ENCODE measurements at regions not wholly inside any gene's neighbourhood (a gene's known extent, or its start where the extent isn't known, plus 50 kb on each side); places are given as distances from the start of the nearest gene placed in this dataset.
"Not testable (repeated sequence)": the region's sequence is repeated elsewhere in the genome, so short reads cannot be mapped to it uniquely, and the experiment has no call there.

DNA sequence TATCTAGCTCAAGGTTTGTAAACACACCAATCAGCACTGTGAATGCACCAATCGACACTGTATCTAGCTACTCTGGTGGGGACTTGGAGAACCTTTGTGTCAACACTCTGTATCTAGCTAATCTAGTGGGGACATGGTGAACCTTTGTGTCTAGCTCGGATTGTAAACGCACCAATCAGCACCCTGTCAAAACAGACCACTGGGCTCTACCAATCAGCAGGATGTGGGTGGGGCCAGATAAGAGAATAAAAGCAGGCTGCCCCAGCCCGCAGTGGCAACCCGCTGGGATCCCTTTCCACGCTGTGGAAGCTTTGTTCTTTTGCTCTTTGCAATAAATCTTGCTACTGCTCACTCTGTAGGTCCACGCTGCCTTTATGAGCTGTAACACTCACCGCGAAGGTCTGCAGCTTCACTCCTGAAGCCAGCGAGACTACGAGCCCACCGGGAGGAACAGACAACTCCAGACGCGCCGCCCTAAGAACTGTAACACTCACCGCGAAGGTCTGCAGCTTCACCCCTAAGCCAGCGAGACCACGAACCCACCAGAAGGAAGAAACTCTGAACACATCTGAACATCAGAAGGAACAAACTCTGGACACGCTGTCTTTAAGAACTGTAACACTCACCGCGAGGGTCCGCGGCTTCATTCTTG is 128.5 kb downstream of the MRPL14 start (continued):
- TF ChIP-seq TEAD1 (CRISPR knock-in tag; IDR thresholded peaks at IDR 0.05) (peak in 1 of 2 experiments; percentile 14; a peak in 1 of 4 replicates), RBFOX2 (IDR thresholded peaks at IDR 0.05; ENCODE audit: low read depth, low read length) (peak; percentile 76), NFYB (IDR thresholded peaks at IDR 0.05; ENCODE audit: extremely low read depth, insufficient read length) (peak; percentile 68), POLR2B (IDR thresholded peaks at IDR 0.05; ENCODE audit: low read depth, partially characterized antibody) (peak; percentile 63), FOXK2 (conservative IDR thresholded peaks at IDR 0.05 in 1 of 2, IDR thresholded peaks at IDR 0.05 in 1 of 2; ENCODE audit: low read depth in 2 of 2) (0 out of 4 replicates have a peak, but pooled peaks of 1 of the 2 experiments have one; percentile 18), MBD2 (IDR thresholded peaks at IDR 0.05; ENCODE audit: borderline replicate concordance, low read depth) (0 out of 2 replicates have a peak, but pooled peaks have one; percentile 24)
- TF ChIP-seq, protein P1, sequence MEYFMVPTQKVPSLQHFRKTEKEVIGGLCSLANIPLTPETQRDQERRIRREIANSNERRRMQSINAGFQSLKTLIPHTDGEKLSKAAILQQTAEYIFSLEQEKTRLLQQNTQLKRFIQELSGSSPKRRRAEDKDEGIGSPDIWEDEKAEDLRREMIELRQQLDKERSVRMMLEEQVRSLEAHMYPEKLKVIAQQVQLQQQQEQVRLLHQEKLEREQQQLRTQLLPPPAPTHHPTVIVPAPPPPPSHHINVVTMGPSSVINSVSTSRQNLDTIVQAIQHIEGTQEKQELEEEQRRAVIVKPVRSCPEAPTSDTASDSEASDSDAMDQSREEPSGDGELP (CRISPR knock-in tag; IDR thresholded peaks at IDR 0.05; ENCODE audit: borderline replicate concordance): peak; percentile 39; the same call in 1 of the 2 replicates

DNA sequence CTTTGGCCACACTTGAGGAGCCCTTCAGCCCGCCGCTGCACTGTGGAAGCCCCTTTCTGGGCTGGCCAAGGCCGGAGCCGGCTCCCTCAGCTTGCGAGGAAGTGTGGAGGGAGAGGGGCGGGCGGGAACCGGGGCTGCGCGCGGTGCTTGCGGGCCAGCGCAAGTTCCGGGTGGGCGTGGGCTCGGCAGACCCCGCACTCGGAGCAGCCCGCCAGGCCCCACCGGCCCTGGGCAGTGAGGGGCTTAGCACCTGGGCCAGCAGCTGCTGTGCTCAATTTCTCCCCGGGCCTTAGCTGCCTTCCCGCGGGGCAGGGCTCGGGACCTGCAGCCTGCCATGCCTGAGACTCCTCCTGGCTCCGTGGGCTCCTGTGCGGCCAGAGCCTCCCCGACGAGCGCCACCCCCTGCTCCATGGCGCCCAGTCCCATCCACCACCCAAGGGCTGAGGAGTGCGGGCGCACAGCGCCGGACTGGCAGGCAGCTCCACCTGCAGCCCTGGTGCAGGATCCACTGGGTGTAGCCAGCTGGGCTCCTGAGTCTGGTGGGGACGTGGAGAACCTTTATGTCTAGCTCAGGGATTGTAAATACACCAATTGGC is 129.2 kb downstream of the MRPL14 start:
- ChIA-PET POLR2A (interaction anchor here (1.2 kb wide), 1 partner anchor 223 kb away, joined by 5 read pairs; no protein-coding TSS in a partner anchor), CTCF (ENCODE audit: low intra/inter-chr PET ratio) (interaction anchor here (0.5 kb wide), 1 partner anchor 76 kb away, joined by 3 read pairs; no protein-coding TSS in a partner anchor)
- BruUV-seq (replicated peaks); intact Hi-C loops (cut with micrococcal nuclease); H3K9me3 ChIP-seq (replicated peaks; ENCODE audit: control insufficient read depth, insufficient read depth, low read depth, low read length); H3K4me3 ChIP-seq; H3K9ac ChIP-seq (ENCODE audit: insufficient read depth in 1 of 2, low read depth in 2 of 2, low read length in 2 of 2); FAIRE-seq; H3K4me2 ChIP-seq (ENCODE audit: insufficient read depth, low read length); H3K36me3 ChIP-seq (ENCODE audit: control insufficient read depth, insufficient read depth, low read length); DNase-seq (ENCODE audit: extremely low read depth in 1 of 4, low spot score in 3 of 4); H3K9me1 ChIP-seq (ENCODE audit: control insufficient read depth, insufficient read depth, low read length); ATAC-seq; H3K79me2 ChIP-seq (ENCODE audit: control insufficient read depth, insufficient read depth, low read length); H3K27ac ChIP-seq (ENCODE audit: extremely low read depth, low read depth, low read length); H2AFZ ChIP-seq (ENCODE audit: low read depth, low read length); in situ Hi-C loops (cut with MboI); H4K20me1 ChIP-seq (replicated peaks; ENCODE audit: control insufficient read depth, insufficient read depth, low read length); H3K27me3 ChIP-seq (ENCODE audit: control insufficient read depth in 2 of 2, insufficient read depth in 2 of 2, low read length in 2 of 2): not testable (repeated sequence)
- H3K4me1 ChIP-seq (replicated peaks in 1 of 2; ENCODE audit: control insufficient read depth in 2 of 2, insufficient read depth in 2 of 2, low read length in 2 of 2): peaks cover 27 to 30% of the 10 kb centered on the region in 2 experiments
- 90% methylated on average over 19 of the region's 35 CpGs for WGBS (ENCODE audit: insufficient coverage, low coverage, missing lambda C conversion rate)

Data from K562 (cell line).